Transverse colon (tissue), 3 donors: ENCODE measurements at regions not wholly inside any gene's neighbourhood (a gene's known extent, or its start where the extent isn't known, plus 50 kb on each side); places are given as distances from the start of the nearest gene placed in this dataset.

ENCODE experiments used
- CTCF ChIP-seq, 5 experiments: fragments of 200-600 bp in 3 of 5; fragments of 450-650 bp in 2 of 5; sonication (generic) in 3 of 5; IDR thresholded peaks; 1 replicate in 2 of 5; 2 replicates in 3 of 5; pipeline ENCODE4 v1.5.1; 2016 to 2017; ENCODE audit warnings: antibody characterized with exemption in 5 of 5, inconsistent platforms in 3 of 5, mild to moderate bottlenecking in 2 of 5, moderate library complexity in 1 of 5
- EP300 ChIP-seq: sonication (generic); formaldehyde crosslinking; IDR thresholded peaks from one replicate; pipeline ENCODE4 v1.6.1; 2017; ENCODE audit warnings: antibody characterized with exemption, low read depth

DNA sequence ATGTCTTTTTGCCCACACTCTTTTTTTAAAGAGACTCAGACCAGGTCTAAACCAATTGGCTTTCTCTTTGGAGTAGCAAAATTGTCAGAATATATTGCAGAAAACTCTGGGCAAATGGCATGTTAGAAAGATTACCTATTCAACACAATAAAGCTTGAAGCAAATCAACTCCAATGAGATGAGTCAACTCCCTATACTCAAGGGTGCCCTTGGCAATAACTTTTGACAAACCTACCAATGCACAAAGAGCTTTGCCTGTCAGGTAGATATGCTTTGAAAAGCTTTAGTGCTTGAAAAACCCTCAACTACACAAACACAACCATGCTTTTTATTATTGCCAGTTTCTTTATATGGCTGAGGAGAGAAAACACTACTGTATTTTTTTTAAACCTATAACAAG is 137.7 kb upstream of the GRM7 start:
- TF ChIP-seq EP300 (no peak), CTCF (IDR thresholded peaks at IDR 0.05) (no peak)
